ENCODE measurements at regions not wholly inside any gene's neighbourhood (a gene's known extent, or its start where the extent isn't known, plus 50 kb on each side); places are given as distances from the start of the nearest gene placed in this dataset.

GRCh38 chr4:3645711-3646679 lies 113.8 kb upstream of the LRPAP1 start:
- H3K27me3 ChIP-seq = peaks cover 9% of the 10 kb centered on the region
- no peak overlapping the region for H3K4me3 ChIP-seq
- intact Hi-C loops (cut with DNase I) = no loop called here

GRCh38 chr4:3644849-3645627 lies 112.8 kb upstream of the LRPAP1 start:
- no peaks in the 10 kb centered on the region for H3K27me3 ChIP-seq

More at GRCh38 chr4:3645711-3646679, 113.8 kb upstream of the LRPAP1 start:
- ATAC-seq (peak; percentile 4), DNase-seq (no peak)
- Histone ChIP-seq H3K4me1 (no peaks in the 10 kb centered on the region), H3K36me3 (no peaks in the 10 kb centered on the region), H3K9me3 (no peaks in the 10 kb centered on the region), H3K27ac (no peak overlapping the region)
- no peak for TF ChIP-seq CTCF (IDR thresholded peaks at IDR 0.05)

GRCh38 chr4:3643518-3644433 lies 111.6 kb upstream of the LRPAP1 start:
- Histone ChIP-seq H3K36me3 (no peaks in the 10 kb centered on the region), H3K27me3 (no peaks in the 10 kb centered on the region), H3K9me3 (no peaks in the 10 kb centered on the region), H3K4me3 (no peak overlapping the region), H3K4me1 (no peaks in the 10 kb centered on the region), H3K27ac (no peak overlapping the region)
- no peak for ATAC-seq
- no peak for DNase-seq
- TF ChIP-seq CTCF (IDR thresholded peaks at IDR 0.05) = no peak
- intact Hi-C loops (cut with DNase I) = no loop called here

More at GRCh38 chr4:3644849-3645627, 112.8 kb upstream of the LRPAP1 start:
- no peak for DNase-seq
- Histone ChIP-seq H3K4me1 (no peaks in the 10 kb centered on the region), H3K4me3 (no peak overlapping the region), H3K36me3 (no peaks in the 10 kb centered on the region), H3K27ac (no peak overlapping the region), H3K9me3 (no peaks in the 10 kb centered on the region)
- ATAC-seq = no peak
- intact Hi-C loops (cut with DNase I) = no loop called here
- TF ChIP-seq CTCF (IDR thresholded peaks at IDR 0.05) = no peak

- no peak overlapping the region for H3K27ac ChIP-seq
- ATAC-seq (no peak), DNase-seq (no peak)
- no peak for TF ChIP-seq CTCF (IDR thresholded peaks at IDR 0.05)
- H3K9me3 ChIP-seq = no peaks in the 10 kb centered on the region
- intact Hi-C loops (cut with DNase I) = no loop called here
- H3K4me3 ChIP-seq = no peak overlapping the region
- H3K36me3 ChIP-seq = no peaks in the 10 kb centered on the region
- H3K4me1 ChIP-seq = no peaks in the 10 kb centered on the region
- H3K27me3 ChIP-seq = no peaks in the 10 kb centered on the region
These were observed 110.7 kb upstream of the LRPAP1 start for GRCh38 chr4:3642806-3643517.
